HepG2 (cell line): ENCODE measurements at regions not wholly inside any gene's neighbourhood (a gene's known extent, or its start where the extent isn't known, plus 50 kb on each side); places are given as distances from the start of the nearest gene placed in this dataset.

Source experiments
- ATAC-seq: fragments of 200-7000 bp; cut with Tn5 transposase; 3 replicates; pipeline ENCODE4 v1.9.1; 2020; ENCODE audit warnings: mild to moderate bottlenecking, moderate library complexity
- BruUV-seq: library from RNA; stranded (reverse); fragments of 400-500 nt; replicated peaks from 2 replicates; lab custom pipeline; 2021; lab: Mats Ljungman, UMichigan
- CTCF ChIA-PET: fragments of 300-600 bp; formaldehyde crosslinking; extraction: SDS; loops from one replicate; lab custom pipeline; 2021; ENCODE audit warnings: low total read pairs, inconsistent platforms, low intra/inter-chr PET ratio; lab: Yijun Ruan, JAX
- POLR2A ChIA-PET: fragments of 350-600 bp; sonication (Branson Sonifier 250); formaldehyde crosslinking; loops from one replicate; lab custom pipeline; 2020; ENCODE audit warnings: antibody characterized with exemption, inconsistent platforms; lab: Yijun Ruan, JAX
- DNase-seq: peaks from one replicate; pipeline ENCODE4 v3.0.0-alpha.2; 2015; ENCODE audit warnings: low spot score
- FAIRE-seq: peaks from 3 replicates; lab custom pipeline; 2011; peaks lifted over from hg19 to GRCh38; lab: Jason Lieb, UNC
- H2AFZ ChIP-seq: one replicate; pipeline ENCODE4 v1.6.1; 2011; ENCODE audit warnings: low read length, inconsistent platforms
- H3K27ac ChIP-seq: fragments of 300-600 bp; 3 replicates; pipeline ENCODE4 v1.8.0; 2011; ENCODE audit warnings: mixed run types, mild to moderate bottlenecking, mixed read lengths, low read length, inconsistent platforms; ENCODE audit not compliant: insufficient read depth; ENCODE audit errors: extremely low read length
- H3K27me3 ChIP-seq, 2 experiments: fragments of 200-600 bp in 1 of 2; 2 replicates in 1 of 2; 3 replicates in 1 of 2; pipeline versions ENCODE4 v1.6.0 to v1.8.0; 2011; ENCODE audit warnings: low read length in 2 of 2, mild to moderate bottlenecking in 2 of 2, moderate library complexity in 2 of 2, inconsistent platforms in 1 of 2; ENCODE audit not compliant: insufficient read depth in 2 of 2, control insufficient read depth in 1 of 2
- H3K36me3 ChIP-seq, 2 experiments: fragments of 200-600 bp in 1 of 2; replicated peaks in 1 of 2; 2 replicates in 1 of 2; 3 replicates in 1 of 2; pipeline versions ENCODE4 v1.5.1 to v1.8.0; 2011; ENCODE audit warnings: low read length in 2 of 2, inconsistent platforms in 1 of 2; ENCODE audit not compliant: insufficient read depth in 2 of 2, control insufficient read depth in 1 of 2
- H3K4me1 ChIP-seq: 2 replicates; pipeline ENCODE4 v1.5.1; 2012; ENCODE audit warnings: low read length, inconsistent platforms; ENCODE audit not compliant: insufficient read depth
- H3K4me2 ChIP-seq: 2 replicates; pipeline ENCODE4 v1.6.0; 2011; ENCODE audit warnings: low read depth, low read length, inconsistent platforms
- H3K4me3 ChIP-seq, 3 experiments: fragments of 200-600 bp in 1 of 3; sonication (generic), shearing (Covaris generic) in 1 of 3; replicated peaks in 1 of 3; 2 replicates each; pipeline ENCODE4 v1.5.1; 2011 to 2016; ENCODE audit warnings: low read length in 3 of 3, inconsistent platforms in 2 of 3, low read depth in 2 of 3, mild to moderate bottlenecking in 2 of 3, control low read depth in 1 of 3, mixed read lengths in 1 of 3; ENCODE audit not compliant: insufficient read depth in 1 of 3
- H3K79me2 ChIP-seq: one replicate; pipeline ENCODE4 v1.6.1; 2011; ENCODE audit warnings: low read length, inconsistent platforms; ENCODE audit not compliant: insufficient read depth
- H3K9ac ChIP-seq: 2 replicates; pipeline ENCODE4 v1.6.0; 2011; ENCODE audit warnings: mild to moderate bottlenecking, low read depth, low read length, inconsistent platforms; ENCODE audit not compliant: insufficient read depth
- H3K9me3 ChIP-seq: 2 replicates; pipeline ENCODE4 v1.5.1; 2012; ENCODE audit warnings: mild to moderate bottlenecking, low read length
- H4K20me1 ChIP-seq: 2 replicates; pipeline ENCODE4 v1.6.0; 2011; ENCODE audit warnings: inconsistent platforms, mild to moderate bottlenecking, low read length, moderate library complexity; ENCODE audit not compliant: insufficient read depth
- AGO2 ChIP-seq: fragments of 200-400 bp; formaldehyde crosslinking; optimal IDR thresholded peaks from 2 replicates; pipeline ENCODE3; 2017; ENCODE audit warnings: mild to moderate bottlenecking, low read depth, low read length, moderate library complexity
- CTCF ChIP-seq: sonication (generic); formaldehyde crosslinking; IDR thresholded peaks from 2 replicates; pipeline ENCODE4 v1.5.0; 2020; ENCODE audit warnings: mild to moderate bottlenecking, missing genetic modification reagents, moderate library complexity
- KLF15 ChIP-seq: sonication (generic); formaldehyde crosslinking; IDR thresholded peaks from 2 replicates; pipeline ENCODE4 v1.8.1; 2023; ENCODE audit warnings: borderline replicate concordance, mild to moderate bottlenecking, inconsistent platforms, missing genetic modification reagents, mixed read lengths
- YEATS4 ChIP-seq: sonication (generic); formaldehyde crosslinking; IDR thresholded peaks from 2 replicates; pipeline ENCODE4 v1.4.0; 2020; ENCODE audit warnings: missing genetic modification reagents, borderline replicate concordance
- ZBTB8A ChIP-seq: sonication (generic); formaldehyde crosslinking; IDR thresholded peaks from 2 replicates; pipeline ENCODE4 v1.4.0; 2020; ENCODE audit warnings: mild to moderate bottlenecking, low read depth, missing genetic modification reagents, borderline replicate concordance
- ZNF512B ChIP-seq: sonication (generic); formaldehyde crosslinking; IDR thresholded peaks from 2 replicates; pipeline ENCODE4 v1.5.1; 2020; ENCODE audit warnings: missing genetic modification reagents, mild to moderate bottlenecking, borderline replicate concordance
- WGBS: methylation state at CpG from one replicate; pipeline ENCODE4 v1.1.6; 2017; ENCODE audit warnings: low lambda C conversion rate; 5-methylcytosine and 5-hydroxymethylcytosine counted together
- in situ Hi-C: cut with HindIII; loops from 2 replicates; pipeline ENCODE4 v1.10.0; 2017; ENCODE audit warnings: low pct_unique_long_range_greater_than_20kb; ENCODE audit not compliant: extremely low pct_ligation_motif_present
- intact Hi-C: fragments of 100-400 bp; cut with micrococcal nuclease; formaldehyde crosslinking; loops from one replicate; pipeline ENCODE4 v1.10.0; 2022; ENCODE audit not compliant: unreplicated experiment

DNA sequence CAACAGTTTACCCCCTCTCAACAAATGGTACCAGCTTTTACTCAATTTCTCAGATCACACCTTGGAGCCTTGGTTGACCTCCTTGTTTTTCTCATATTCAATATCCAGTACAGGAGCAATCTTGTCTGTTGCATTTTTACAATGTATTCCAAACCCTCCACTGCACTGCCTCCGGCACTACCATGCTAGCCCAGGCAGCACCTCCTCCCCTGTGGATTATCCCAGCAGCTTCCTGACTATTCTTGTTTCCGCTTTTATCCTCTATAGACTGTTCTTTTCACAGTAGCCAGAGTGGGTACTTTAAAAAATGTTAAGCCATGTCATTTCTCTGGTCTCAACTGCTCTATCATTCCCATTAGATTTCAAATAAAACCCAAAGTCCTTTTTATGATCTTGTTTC lies 253.4 kb upstream of the GPRIN3 start (continued):
- no peak for TF ChIP-seq ZBTB8A (CRISPR knock-in tag)

DNA sequence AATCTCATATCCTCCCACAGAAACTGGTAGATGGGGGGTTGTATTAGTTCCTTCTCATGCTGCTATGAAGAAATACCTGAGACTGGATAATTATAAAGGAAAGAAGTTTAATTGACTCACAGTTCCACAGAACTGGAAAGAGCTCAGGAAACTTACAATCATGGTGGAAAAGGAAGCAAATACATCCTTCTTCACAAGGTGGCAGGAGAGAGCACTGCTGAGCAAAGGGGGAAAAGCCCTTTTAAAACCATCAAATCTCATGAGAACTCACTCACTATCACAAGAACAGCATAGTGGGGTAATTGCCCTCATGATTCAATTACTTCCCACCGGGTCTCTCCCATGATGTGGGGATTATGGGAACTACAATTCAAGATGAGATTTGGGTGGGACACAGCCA lies 250.5 kb upstream of the GPRIN3 start:
- intact Hi-C loops, result loop anchor here (1.0 kb wide), 1 partner anchor 343 kb away; no protein-coding TSS in a partner anchor
- CTCF ChIA-PET, result no interaction called here
- TF ChIP-seq AGO2 (no peak), YEATS4 (CRISPR knock-in tag) (no peak), KLF15 (CRISPR knock-in tag) (no peak), CTCF (CRISPR knock-in tag) (peak; percentile 30; the same call in 1 of the 2 replicates), ZNF512B (CRISPR knock-in tag) (no peak)
- TF ChIP-seq, all 625 proteins: peak for 1
- Histone ChIP-seq H3K27ac (no peak overlapping the region), H3K79me2 (no peaks in the 10 kb centered on the region), H4K20me1 (no peaks in the 10 kb centered on the region), H3K4me3 (no peak overlapping the region), H2AFZ (no peak overlapping the region), H3K9ac (no peak overlapping the region), H3K4me1 (no peaks in the 10 kb centered on the region), H3K27me3 (no peaks in the 10 kb centered on the region; a peak in 1 of 5 replicates), H3K36me3 (no peaks in the 10 kb centered on the region), H3K4me2 (no peak overlapping the region), H3K9me3 (no peaks in the 10 kb centered on the region)
- ATAC-seq (no peak), DNase-seq (no peak), FAIRE-seq (no peak)
- POLR2A ChIA-PET, result no interaction called here
- in situ Hi-C loops, result no loop called here
- BruUV-seq, result no TSS peak
- WGBS, result 0% methylated on average over 1 of the region's 1 CpG
